Upper lobe of left lung (tissue), 4 donors: ENCODE measurements at regions not wholly inside any gene's neighbourhood (a gene's known extent, or its start where the extent isn't known, plus 50 kb on each side); places are given as distances from the start of the nearest gene placed in this dataset.

Experiments
- CTCF ChIP-seq, 6 experiments: fragments of 450-650 bp in 4 of 6; fragments of 200-600 bp in 2 of 6; sonication (generic) in 2 of 6; IDR thresholded peaks; one replicate each; pipeline ENCODE4 v1.5.1; 2016 to 2019; ENCODE audit warnings: antibody characterized with exemption in 6 of 6
- POLR2AphosphoS5 ChIP-seq, 2 donors: sonication (generic); formaldehyde crosslinking; IDR thresholded peaks; one replicate each; pipeline ENCODE4 v1.5.1; 2017; ENCODE audit warnings: antibody characterized with exemption in 2 of 2

DNA sequence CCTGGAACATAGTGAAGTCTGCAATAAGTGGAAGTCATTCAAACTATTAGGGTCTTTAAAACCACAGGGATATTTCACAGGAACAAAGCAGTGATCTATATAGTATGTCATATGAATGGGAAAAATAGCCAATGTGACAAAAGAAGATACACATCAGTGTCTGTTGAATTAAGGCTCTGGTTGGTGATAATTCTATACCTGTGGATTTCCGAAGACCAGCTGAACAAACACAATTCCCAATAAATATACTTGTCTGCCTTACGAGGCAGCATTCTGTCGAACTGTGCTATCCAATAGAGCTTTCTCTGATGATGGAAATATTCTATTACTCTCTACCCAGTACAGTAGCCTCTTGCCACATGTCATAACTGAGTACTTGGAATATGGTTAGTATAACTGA is 55.9 kb upstream of the CAV2 start:
- TF ChIP-seq CTCF (IDR thresholded peaks at IDR 0.05): no peak
- no peak for TF ChIP-seq POLR2AphosphoS5 (IDR thresholded peaks at IDR 0.05)
